MV-4-11 (cell line): ENCODE measurements at regions not wholly inside any gene's neighbourhood (a gene's known extent, or its start where the extent isn't known, plus 50 kb on each side); places are given as distances from the start of the nearest gene placed in this dataset.

ENCODE experiments used
- DNase-seq: peaks from one replicate; lab custom pipeline; 2025; lab: John Stamatoyannopoulos, UW

DNA sequence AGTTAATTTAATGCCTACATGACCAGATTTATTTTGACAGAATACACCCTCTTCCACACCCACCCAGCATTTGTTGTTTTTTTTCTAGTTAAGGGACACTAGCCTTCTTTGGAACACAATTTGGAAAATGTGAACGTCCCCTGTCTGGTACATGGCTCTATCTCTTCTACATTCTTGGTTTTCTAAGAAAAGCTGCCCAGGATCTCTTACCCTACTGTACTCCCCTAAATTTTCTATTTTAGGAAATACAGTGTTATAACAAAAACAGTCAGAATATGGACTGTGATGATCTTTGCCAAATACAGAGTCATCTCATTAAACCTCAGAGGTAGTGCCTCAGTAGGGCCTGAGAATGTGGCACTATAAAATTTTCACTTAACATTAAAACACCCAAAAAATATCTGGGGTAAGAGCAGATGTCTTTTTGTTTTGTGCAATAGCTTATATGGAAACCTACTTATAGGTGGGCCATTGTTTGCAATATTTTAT is 93.1 kb upstream of the SPON1 start:
- DNase-seq = no peak

DNA sequence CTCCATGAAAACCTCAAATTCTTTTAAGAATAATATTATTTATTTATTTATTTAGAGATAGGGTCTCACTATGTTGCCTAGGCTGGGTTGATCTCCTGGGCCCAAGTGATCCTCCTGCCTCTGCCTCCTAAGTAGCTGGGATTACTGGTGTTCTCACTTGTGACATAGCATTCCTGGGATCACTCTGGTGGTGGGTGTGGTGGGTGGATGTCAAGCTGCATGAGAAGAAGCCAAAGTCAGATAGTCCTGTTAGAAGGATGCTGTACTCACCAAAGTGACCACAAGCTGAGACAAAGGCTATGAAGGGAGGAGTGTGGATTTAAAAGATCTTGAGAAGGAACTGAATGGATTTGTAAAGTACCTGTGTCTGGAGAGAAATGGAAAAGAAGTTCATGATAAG is 87.9 kb upstream of the SPON1 start:
- DNase-seq = no peak

DNA sequence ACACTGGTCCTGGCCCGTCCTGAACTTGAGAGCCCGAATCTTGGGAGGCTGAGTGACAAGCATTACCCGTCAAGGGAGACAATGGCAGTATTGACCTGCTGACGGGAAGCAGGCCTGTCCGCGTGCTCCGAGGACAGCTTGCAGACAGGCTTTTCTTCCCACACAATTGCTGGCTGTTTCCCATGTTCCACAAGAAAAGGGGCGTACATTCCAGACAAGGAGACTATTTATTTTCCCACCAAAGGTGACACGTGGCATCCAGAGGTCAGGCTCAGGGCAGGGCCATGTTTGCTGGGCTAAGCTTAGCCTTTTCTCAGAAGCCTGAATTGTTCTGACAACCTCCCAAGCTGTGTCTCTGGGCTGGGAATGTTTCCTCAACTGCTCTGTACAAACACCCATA is 86.9 kb upstream of the SPON1 start:
- DNase-seq = no peak

DNA sequence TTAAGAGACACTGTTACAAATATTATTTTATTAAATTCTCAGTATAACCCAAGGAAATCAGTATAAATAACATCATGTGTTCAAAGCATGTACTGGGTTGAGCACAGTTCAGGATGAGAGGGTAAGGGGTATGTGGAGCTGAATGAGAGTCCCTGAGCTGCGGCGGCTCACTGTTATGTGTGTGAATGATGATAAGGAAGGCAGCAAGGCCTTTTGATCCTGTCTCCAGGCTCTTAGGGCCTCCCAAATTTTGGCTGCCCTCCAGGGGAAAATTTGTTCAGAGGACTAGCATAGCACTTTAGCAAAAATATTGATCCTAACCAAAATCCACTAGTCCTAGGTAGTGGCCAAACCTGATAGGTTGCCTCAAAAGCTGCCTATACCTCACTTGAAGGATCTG is 86.1 kb upstream of the SPON1 start:
- no peak for DNase-seq

DNA sequence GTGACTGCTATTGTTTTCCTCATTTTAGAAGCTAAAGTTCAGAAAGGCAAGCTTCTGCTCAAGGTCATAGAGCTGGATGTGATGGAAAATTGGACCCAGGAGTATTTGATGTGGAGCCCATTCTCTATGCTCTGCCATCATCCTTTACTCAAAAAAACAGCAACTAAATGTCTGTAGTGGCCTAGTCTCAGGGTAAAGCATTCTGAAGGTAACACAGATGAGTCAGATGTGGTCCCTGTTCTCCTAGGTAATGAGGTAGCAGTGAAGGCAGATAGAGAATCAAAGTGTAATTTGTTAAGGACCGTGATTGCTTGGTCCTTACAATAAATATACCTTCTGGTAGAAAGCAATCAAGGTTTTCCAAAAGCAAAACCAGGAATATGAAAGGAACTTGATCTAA is 84.4 kb upstream of the SPON1 start:
- no peak for DNase-seq

DNA sequence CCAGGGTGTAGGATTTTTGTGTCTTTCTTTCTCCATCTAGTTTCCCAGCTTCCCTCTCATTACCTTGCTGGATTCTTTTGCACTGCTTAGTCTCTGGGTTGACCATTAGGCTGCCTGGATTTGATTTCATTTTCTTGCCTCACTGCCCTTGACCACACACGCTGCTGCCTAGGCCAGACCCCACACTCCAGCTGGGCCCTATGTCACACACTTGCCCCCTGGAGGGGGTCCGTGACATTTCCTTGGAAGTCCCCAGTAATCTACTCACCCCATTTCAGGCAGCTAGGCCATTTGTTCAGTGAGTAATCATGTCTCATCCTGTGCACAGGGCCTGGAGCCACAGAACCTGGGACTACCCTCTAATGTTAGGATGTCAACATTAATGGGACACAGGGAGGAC is 81.9 kb upstream of the SPON1 start:
- no peak for DNase-seq

DNA sequence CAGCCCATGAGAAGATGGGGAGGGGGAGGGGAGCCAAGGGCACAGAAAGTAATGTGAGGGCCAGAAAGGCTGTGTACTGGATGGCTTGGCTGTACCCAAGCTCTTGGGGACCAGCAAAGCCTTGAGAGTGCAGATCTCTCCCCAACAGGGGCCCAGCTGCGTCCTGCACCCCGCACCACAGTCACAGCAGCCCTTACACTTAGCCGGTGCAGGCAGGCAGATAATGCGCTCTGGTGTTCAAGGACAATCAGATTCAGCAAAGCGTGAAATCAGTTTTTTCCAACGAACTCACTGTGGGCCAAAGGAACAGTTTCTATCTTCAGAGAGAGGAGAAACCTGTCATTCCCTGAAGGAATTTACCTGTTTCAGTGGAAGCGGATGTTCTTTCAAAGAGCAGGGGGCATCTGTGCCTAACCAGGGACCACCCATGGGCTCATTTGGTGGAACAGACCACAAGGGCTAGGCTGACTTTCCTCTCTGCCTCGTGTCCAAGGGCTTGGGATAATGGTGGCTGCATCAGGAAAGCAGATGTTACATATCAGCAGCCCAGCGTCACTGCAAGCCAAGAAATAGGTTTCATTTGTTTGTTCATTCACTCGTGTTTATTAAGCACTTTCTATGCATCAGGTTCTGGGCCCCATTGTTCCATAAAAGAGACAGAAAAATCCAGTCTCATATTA is 81.2 kb upstream of the SPON1 start:
- DNase-seq = no peak

DNA sequence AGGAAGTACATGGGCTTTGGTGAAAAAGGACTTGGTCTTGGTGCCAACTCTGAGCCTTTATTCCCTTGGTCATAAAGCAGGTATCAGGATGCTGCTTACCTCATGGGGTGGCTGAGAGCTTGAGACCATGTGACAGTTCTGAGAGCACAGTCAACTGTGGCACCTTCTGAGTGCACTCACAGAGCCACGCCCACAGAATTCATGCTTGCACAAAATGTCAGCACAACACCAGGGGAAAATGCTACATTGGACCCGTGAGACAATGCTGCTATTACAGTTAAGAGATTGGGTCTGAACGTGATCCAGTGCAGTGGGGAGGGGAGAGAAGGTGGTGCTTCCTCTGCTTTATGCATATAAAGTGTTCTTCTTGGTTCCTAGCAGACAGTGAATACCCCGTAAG is 79.5 kb upstream of the SPON1 start:
- no peak for DNase-seq

DNA sequence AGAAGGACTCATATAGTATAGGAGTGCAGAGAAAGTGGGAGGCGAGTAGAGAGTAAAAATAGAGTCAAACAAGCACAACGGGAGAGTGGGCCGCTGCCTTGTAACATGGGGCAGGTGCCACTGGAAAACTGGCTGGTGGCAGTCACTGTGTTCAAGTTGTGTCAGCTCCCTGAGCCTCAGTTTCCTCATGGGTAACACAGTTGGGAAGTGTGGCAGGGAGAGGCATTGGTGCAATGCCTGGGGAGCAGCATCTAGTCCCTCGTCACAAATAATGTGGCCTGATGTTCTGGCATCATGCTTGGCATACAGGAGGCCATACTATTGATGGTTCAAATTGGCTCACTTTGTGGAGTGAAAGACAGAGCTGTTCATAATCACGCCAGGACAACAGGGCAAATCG is 78.9 kb upstream of the SPON1 start:
- DNase-seq = no peak

DNA sequence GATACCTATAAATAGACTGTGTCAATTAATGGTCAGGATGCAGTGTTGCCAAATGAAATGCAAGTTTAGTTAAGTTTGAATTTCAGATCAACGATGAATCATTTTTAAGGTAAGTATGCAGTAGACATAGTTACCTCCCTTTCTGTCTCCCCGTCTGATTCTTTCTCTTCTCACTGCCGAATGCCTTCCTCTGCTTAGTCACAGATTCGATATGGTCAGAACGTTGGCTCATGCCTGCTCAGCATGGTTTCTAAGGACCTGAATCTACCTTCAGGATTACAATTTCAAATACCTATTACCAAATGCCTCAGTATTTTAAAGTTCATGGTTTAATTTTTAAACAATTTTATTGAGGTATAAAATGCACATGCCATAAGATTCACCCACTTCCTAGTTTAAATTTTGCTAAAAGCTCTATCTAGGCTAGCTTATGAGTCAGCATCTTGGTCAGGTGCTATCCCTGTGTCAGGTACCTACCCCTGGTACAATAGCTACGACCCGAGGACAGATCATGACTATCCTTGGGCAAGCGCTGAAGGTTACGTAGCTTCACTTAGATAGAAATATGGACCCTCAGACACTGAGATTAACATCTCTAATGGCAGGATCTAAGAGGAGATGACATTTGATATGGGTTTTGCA is 78.2 kb upstream of the SPON1 start:
- DNase-seq = no peak

DNA sequence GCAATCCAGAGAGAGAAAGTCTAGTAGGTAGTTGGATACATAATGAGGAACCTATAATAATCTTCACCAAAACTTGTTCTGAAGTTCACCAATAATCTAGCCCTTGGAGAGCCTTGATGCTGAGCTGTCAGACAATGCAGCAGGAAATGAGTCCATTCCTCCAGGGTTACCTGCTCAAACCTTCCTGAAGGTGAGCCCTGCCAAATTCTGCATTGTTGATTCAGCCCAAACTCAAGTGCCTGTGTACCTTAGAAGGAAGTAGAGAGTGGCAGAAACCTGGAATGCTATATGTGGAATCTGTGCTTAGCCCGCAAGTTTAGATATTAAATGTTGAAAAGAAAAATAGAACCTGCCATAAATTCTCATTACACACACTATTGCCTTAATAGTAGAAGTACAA is 77.4 kb upstream of the SPON1 start:
- DNase-seq = no peak

DNA sequence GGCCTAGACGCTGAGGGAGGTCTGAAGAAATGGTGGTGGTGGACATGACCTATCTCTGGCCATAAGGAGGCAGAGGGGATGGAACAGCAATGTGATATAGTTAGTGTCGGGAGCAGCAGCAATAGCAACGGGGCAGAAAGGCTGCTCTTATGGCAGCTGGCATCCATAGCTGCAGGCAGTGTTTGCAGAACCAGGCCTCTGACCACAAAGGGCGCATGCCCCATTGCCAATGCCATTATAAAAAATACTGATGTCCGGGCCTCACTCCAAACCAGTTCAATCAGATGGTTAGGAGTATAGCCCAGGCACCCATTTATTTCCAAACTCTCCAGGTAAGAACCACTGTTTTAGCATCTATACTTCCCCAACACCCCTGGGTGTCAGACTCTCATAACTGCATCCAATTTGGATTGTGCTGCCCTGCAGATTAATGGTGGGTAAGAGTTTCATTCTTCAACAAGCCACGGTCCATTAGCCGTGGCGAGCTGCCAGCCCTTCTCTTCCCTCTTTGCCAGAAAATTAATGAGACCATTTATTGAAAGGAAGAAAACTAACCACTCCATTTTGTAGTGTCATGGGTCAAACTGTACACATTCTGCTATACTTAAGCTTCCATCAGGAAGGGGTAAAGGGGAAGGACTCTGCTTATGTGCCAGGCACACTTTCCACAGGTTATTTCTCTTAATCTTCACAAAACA is 72.8 kb upstream of the SPON1 start:
- DNase-seq = no peak

DNA sequence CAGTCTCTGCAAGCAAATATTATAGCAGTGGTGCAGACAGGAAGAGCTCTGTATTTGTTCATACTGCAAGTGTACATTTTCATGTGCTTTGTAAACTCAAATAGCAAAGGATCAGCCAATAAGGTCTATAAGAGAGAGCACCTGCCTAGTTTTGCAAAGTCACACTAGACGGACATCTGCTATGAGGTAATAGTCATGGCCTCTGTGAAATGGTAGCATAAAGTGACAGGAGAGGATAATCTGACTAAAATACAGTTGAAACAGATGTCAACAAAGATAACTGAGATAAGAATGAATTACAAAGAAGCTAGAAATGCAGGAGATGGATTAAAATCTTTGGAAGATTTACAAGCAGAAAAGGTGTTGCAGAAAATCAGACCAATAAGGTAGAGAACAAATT is 70.6 kb upstream of the SPON1 start:
- DNase-seq = no peak

DNA sequence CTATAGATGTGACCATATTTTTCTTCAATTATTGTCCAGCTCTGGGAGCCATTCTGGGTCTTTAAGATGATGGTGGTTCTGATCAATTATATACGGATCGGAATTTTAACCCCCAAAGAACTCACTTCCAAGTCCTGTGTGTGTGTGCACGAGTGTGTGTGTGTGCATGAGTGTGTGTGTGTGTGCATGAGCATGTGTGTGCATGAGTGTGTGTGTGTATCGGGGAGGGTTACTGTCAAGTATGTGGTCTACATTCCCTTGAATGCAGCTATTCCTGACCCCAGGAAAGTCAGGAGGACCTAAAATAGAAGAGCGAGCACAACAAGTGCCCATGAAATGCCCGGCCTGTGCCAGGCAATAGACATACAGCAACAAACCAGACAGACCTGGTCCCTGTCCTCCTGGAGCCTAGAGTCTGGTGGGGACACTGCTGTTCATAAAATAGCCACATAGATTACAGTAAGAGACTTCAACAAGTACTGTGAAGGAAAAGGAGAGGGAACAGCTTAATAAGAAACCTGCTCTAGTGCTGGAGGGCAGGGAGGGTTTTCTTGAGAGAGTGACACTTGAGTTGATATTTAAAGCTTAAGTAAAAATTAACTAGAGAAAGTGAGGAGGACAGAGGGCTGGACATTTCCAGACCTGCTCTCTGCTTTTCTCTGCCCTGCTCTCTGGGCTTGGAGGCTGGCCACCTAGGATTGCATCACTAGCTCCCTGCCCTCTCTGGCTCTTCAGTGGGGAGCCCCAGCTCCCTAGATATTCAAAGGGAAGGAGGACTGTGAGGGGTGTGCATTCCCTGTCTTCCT is 66.1 kb upstream of the SPON1 start:
- DNase-seq = no peak

DNA sequence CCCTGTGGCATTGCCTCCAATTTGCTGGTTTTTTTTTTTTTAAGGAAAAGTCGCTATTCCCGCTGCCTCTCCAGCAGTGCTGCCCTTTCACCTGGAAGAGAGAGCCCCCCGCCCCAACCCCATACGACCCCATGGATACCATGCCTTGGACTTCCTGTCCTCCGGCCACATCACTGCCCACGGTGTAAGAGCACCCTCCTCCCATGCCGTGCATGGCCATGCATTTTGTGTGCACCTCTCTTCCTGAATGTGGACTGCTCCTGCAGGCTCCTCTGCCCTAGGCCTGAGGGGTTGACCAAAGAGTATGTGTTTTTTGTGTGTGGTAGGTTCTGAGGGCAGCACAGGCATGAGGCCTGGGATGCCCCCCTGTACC is 65.6 kb upstream of the SPON1 start:
- no peak for DNase-seq

DNA sequence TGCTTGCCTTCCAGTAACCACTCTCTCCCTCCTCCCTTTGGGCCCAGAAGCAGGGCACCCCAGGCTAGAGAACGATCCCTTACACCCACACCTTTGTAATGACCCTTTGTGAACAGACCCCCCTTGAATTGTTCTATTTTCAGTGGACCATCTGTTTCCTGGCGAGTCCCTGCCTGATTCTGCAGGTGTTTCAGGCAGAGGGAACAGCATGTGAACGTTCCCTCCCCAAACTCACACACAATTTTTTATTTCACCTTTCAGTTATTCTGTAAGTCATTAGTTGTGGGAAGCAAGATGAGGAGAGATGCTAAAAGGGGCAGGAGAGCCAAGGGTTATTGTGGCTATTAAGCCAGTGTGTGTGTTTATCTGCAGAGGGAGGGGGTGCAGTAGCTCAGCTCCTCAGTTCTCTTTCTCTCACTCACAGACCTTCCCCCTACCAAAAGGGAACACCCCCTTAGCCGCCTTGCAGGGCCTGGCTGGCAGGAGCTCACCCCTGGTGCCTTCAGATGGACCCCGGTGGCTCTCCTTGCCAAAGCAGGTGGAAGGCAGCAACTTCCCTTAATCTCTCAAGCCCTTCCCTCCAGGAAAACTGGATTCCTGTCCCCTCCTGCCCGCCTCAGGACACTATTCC is 64.8 kb upstream of the SPON1 start:
- no peak for DNase-seq

DNA sequence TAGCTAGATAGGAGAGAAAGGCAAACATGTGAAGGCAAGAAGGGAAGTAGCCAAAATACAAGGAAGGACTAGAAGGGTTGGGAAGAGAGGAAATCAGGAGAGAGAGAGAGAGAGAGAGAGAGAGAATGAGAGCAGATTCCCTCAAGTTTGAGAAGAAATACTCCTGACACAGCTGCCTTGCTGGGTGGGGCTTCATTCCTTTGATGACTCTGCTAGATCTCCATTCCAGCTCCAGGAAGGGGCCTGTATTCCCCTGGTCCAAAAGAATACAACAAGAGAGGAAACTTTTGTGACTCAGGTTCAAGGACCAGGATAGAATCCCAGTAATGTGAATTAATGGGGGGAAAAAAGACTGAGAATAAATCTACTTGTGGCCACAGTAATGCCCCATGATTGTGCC is 62.9 kb upstream of the SPON1 start:
- DNase-seq = no peak

DNA sequence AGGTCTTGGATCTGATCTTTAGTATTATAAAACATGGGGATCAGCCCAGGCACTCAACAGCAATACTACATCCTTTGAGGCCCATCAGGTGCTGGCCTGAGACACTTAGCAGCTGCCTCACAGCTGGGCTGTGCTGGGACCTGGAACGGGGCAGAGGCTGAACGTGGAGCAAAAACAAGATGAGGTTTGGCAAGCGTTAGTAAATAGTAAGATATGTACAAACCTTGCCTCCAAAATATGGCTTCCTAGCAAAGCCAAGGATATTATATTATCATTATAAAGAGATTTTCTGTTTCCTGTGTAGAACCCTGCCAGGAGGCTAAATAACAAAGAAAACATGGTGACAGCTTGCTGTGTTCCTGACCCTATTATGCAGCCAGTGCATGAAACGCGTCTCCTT is 60.0 kb upstream of the SPON1 start:
- no peak for DNase-seq

DNA sequence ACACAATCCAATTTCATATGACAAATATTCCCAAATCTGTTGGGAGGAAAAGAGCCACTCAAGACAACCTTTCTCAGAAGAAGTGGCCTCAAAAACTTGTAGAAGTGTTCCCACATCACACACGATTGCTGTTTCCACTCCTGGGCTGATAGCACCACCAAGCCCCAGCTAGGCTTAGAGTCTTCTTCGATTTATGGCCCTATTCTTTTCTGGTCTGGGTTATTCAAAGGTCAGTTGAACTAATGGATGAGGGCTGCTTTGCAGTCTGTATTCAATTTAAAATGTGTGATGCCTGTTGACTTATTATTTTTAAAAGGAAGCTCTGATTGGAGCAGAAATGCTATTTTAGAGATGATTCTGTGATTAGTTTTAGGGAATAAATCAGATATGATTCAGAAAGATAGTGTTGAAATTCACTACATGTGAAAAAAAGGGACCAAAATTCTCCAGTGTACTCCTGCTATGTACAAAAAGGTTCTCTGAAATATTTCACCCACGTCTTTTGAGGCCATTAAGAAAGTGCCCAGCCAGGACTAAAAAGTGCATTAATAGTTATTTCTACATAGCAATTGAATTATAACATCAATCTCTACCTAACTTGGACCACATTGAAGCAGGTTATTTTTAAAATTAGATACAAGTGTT is 57.3 kb upstream of the SPON1 start:
- DNase-seq = no peak

DNA sequence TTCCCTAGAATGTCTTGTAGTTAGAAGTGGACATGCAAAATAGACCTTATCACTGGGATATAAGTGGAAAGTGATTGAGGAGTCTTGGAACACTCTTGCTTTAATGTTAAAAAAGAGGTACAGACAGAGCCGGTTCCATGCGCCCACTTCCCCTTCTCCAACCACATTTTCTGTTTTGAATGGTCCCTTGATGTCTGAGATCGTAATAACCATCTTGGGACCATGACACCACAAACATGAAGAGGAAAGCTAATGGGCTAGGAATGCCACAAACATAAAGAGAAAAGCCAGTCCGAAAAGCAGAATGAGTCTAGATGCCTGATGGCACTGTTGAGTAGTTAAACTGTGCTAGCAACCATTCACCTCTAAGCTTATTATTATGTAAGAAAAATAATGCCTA is 54.8 kb upstream of the SPON1 start:
- peak; percentile 23 for DNase-seq

DNA sequence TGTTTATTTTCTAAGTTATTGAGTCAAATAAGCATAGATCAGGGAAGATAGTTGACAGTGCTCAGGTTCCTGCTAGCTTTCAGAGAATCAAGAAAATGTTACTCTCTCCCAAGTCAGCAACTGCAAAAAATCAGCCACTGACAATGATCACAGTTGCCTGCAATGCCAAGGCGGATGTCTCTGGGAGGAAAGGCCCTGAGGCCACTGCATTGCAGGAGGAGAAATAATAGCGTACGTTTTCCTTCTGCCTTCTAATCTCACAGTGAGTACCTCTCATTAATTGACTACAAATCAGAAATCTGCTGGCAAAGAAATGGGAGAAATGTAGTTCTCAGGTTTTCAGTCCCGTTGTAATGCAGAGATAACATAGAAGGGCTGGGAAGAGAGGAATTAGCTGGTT is 54.0 kb upstream of the SPON1 start:
- no peak for DNase-seq
